Esophagus squamous epithelium (tissue), 5 donors: ENCODE measurements at regions not wholly inside any gene's neighbourhood (a gene's known extent, or its start where the extent isn't known, plus 50 kb on each side); places are given as distances from the start of the nearest gene placed in this dataset.

Experiments used
- DNase-seq: peaks from one replicate; lab custom pipeline; 2025; lab: John Stamatoyannopoulos, UW
- H3K27ac ChIP-seq, 4 donors: fragments of 200-600 bp; sonication (generic); one replicate each; pipeline ENCODE4 v1.5.1; 2016 to 2019; ENCODE audit warnings: mild to moderate bottlenecking in 1 of 4
- H3K27me3 ChIP-seq, 4 donors: fragments of 200-600 bp; sonication (generic); 1 replicate in 3 of 4; 2 replicates in 1 of 4; pipeline versions ENCODE4 v1.5.1 to v1.6.0; 2017 to 2021; ENCODE audit warnings: antibody characterized with exemption in 1 of 4
- H3K36me3 ChIP-seq, 3 donors: fragments of 200-600 bp; sonication (generic); one replicate each; pipeline ENCODE4 v1.5.1; 2016 to 2019
- H3K4me1 ChIP-seq, 3 donors: fragments of 200-600 bp; sonication (generic); one replicate each; pipeline ENCODE4 v1.5.1; 2017 to 2019
- H3K4me3 ChIP-seq, 4 donors: fragments of 200-600 bp; sonication (generic); 1 replicate in 3 of 4; 2 replicates in 1 of 4; pipeline ENCODE4 v1.5.1; 2016 to 2019; ENCODE audit warnings: mild to moderate bottlenecking in 2 of 4, moderate library complexity in 1 of 4
- H3K9me3 ChIP-seq, 3 donors: fragments of 200-600 bp; sonication (generic); one replicate each; pipeline ENCODE4 v1.5.1; 2016 to 2019
- POLR2A ChIP-seq, 4 donors: fragments of 450-650 bp; IDR thresholded peaks; one replicate each; pipeline ENCODE4 v1.6.1; 2017; ENCODE audit warnings: antibody characterized with exemption in 4 of 4, mild to moderate bottlenecking in 4 of 4, moderate library complexity in 3 of 4
- WGBS, 2 donors: methylation state at CpG; one replicate each; pipeline ENCODE4 v1.1.5; 2018; 5-methylcytosine and 5-hydroxymethylcytosine counted together
- intact Hi-C: fragments of 100-400 bp; cut with DNase I; formaldehyde crosslinking; loops from one replicate; pipeline ENCODE4 v1.15.0; 2022
- TF ChIP-seq, protein P1 (sequence below), 6 experiments: fragments of 450-650 bp in 4 of 6; fragments of 200-600 bp in 2 of 6; sonication (generic) in 2 of 6; IDR thresholded peaks; one replicate each; pipeline ENCODE4 v1.5.1; 2016 to 2019; ENCODE audit warnings: antibody characterized with exemption in 6 of 6, mild to moderate bottlenecking in 4 of 6, moderate library complexity in 4 of 6
- donor health status: DM: yes; HTN: yes; CAD: no.

DNA sequence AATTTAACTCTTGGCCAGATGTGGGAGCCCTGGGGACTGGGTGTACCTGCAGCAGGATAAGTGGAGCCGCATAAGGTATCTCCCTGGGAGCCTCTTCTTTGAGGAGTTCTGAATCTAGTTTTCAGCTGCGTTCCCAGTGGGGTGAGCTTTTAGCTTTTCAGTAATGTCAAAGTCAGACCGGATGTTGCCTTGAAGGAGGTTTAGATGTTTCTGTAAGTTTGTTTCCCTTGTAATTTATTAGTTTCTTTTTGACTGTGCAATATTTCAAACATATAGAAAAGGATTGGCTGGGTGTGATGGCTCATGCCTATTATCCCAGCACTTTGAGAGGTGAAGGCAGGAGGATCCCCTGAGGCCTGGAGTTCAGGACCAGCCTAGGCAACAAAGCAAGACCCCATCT, 98.6 kb upstream of the EEF2KMT start:
- peaks cover 0 to 23% (median 0%) of the 10 kb centered on the region in 4 donors for H3K27me3 ChIP-seq

GRCh38 chr16:5193861-5194260, 96.3 kb upstream of the EEF2KMT start:
- Histone ChIP-seq H3K36me3 (no peaks in the 10 kb centered on the region), H3K9me3 (no peaks in the 10 kb centered on the region), H3K27me3 (peaks cover 0 to 24% (median 0%) of the 10 kb centered on the region in 4 donors), H3K27ac (no peak overlapping the region), H3K4me1 (no peaks in the 10 kb centered on the region), H3K4me3 (no peak overlapping the region)
- 84 to 85% methylated on average over 10 to 11 of the region's 11 CpGs for WGBS, 2 donors
- no peak for DNase-seq
- no peak for TF ChIP-seq POLR2A (IDR thresholded peaks at IDR 0.05)
- TF ChIP-seq, protein P1, sequence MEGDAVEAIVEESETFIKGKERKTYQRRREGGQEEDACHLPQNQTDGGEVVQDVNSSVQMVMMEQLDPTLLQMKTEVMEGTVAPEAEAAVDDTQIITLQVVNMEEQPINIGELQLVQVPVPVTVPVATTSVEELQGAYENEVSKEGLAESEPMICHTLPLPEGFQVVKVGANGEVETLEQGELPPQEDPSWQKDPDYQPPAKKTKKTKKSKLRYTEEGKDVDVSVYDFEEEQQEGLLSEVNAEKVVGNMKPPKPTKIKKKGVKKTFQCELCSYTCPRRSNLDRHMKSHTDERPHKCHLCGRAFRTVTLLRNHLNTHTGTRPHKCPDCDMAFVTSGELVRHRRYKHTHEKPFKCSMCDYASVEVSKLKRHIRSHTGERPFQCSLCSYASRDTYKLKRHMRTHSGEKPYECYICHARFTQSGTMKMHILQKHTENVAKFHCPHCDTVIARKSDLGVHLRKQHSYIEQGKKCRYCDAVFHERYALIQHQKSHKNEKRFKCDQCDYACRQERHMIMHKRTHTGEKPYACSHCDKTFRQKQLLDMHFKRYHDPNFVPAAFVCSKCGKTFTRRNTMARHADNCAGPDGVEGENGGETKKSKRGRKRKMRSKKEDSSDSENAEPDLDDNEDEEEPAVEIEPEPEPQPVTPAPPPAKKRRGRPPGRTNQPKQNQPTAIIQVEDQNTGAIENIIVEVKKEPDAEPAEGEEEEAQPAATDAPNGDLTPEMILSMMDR (IDR thresholded peaks at IDR 0.05): no peak
- intact Hi-C loops: no loop called here

More for the DNA sequence above, 98.6 kb upstream of the EEF2KMT start:
- no peaks in the 10 kb centered on the region for H3K9me3 ChIP-seq
- H3K4me1 ChIP-seq: no peaks in the 10 kb centered on the region
- no peak overlapping the region for H3K4me3 ChIP-seq
- H3K27ac ChIP-seq: no peak overlapping the region
- no peak for TF ChIP-seq POLR2A (IDR thresholded peaks at IDR 0.05)
- TF ChIP-seq, protein P1 (IDR thresholded peaks at IDR 0.05): no peak
- WGBS, 2 donors: 73 to 100% methylated on average over 3 of the region's 3 CpGs
- no peaks in the 10 kb centered on the region for H3K36me3 ChIP-seq
- DNase-seq: no peak
- intact Hi-C loops: no loop called here

DNA sequence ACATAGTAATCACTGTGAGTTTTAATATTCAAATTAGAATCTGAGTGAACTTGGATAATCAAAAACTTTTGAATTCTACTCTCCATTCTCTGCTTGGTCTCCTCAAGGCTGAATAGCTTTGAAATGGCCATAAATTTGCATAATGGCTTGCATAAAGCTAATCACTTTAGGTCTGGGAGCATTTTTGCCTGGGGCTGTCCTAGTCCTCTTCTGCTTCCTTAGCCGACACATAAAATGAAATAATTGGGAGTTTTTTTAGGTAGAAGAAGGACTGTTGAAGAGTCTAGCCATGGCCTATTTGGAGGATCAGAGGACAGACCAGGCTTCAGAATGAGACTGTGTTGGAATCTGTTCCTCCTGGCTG, 91.4 kb upstream of the EEF2KMT start:
- WGBS, 2 donors: 36 to 100% methylated on average over 1 of the region's 1 CpG
- Histone ChIP-seq H3K36me3 (no peaks in the 10 kb centered on the region), H3K4me1 (no peaks in the 10 kb centered on the region), H3K4me3 (no peak overlapping the region), H3K27ac (no peak overlapping the region), H3K9me3 (no peaks in the 10 kb centered on the region), H3K27me3 (peaks cover 0 to 5% (median 0%) of the 10 kb centered on the region in 4 donors)
- intact Hi-C loops: no loop called here
- no peak for DNase-seq
- TF ChIP-seq POLR2A (IDR thresholded peaks at IDR 0.05): no peak
- TF ChIP-seq, protein P1 (IDR thresholded peaks at IDR 0.05): no peak

GRCh38 chr16:5188318-5188988, 90.9 kb upstream of the EEF2KMT start:
- Histone ChIP-seq H3K4me3 (no peak overlapping the region), H3K36me3 (no peaks in the 10 kb centered on the region), H3K9me3 (no peaks in the 10 kb centered on the region), H3K27ac (no peak overlapping the region), H3K27me3 (peaks cover 0 to 5% (median 0%) of the 10 kb centered on the region in 4 donors), H3K4me1 (no peaks in the 10 kb centered on the region)
- DNase-seq: no peak
- intact Hi-C loops: no loop called here
- WGBS, 2 donors: 28 to 40% methylated on average over 10 of the region's 10 CpGs
- no peak for TF ChIP-seq POLR2A (IDR thresholded peaks at IDR 0.05)
- TF ChIP-seq, protein P1 (IDR thresholded peaks at IDR 0.05): no peak

GRCh38 chr16:5187402-5187952, 89.9 kb upstream of the EEF2KMT start:
- WGBS, 2 donors: 80 to 87% methylated on average over 11 to 12 of the region's 14 CpGs
- Histone ChIP-seq H3K9me3 (no peaks in the 10 kb centered on the region), H3K27me3 (peaks cover 0 to 5% (median 0%) of the 10 kb centered on the region in 4 donors), H3K36me3 (no peaks in the 10 kb centered on the region), H3K4me3 (no peak overlapping the region), H3K4me1 (no peaks in the 10 kb centered on the region), H3K27ac (no peak overlapping the region)
- TF ChIP-seq, protein P1 (IDR thresholded peaks at IDR 0.05): no peak
- no peak for TF ChIP-seq POLR2A (IDR thresholded peaks at IDR 0.05)
- intact Hi-C loops: no loop called here
- no peak for DNase-seq
